Keratinocyte (primary cell): ENCODE measurements at regions not wholly inside any gene's neighbourhood (a gene's known extent, or its start where the extent isn't known, plus 50 kb on each side); places are given as distances from the start of the nearest gene placed in this dataset.

ENCODE experiments used
- CTCF ChIP-seq, 3 experiments: IDR thresholded peaks in 1 of 3; conservative IDR thresholded peaks in 1 of 3; optimal IDR thresholded peaks in 1 of 3; 2 replicates in 2 of 3; 3 replicates in 1 of 3; pipeline versions ENCODE3 to v1.5.1; 2011; ENCODE audit warnings: low read length in 3 of 3, mild to moderate bottlenecking in 3 of 3, moderate library complexity in 2 of 3, control low read depth in 1 of 3, inconsistent platforms in 1 of 3; ENCODE audit not compliant: insufficient read depth in 2 of 3; ENCODE audit errors: extremely low read depth in 1 of 3
- EZH2 ChIP-seq: IDR thresholded peaks from one replicate; pipeline ENCODE4 v1.6.1; 2012; ENCODE audit warnings: inconsistent platforms, mild to moderate bottlenecking, low read length, moderate library complexity

GRCh38 chr4:45539142-45539814, 584.6 kb downstream of the GABRG1 start:
- no peak for TF ChIP-seq CTCF (optimal IDR thresholded peaks at IDR 0.05 in 1 of 3, IDR thresholded peaks at IDR 0.05 in 1 of 3, conservative IDR thresholded peaks at IDR 0.05 in 1 of 3; ENCODE audit: extremely low read depth in 1 of 3, insufficient read depth in 2 of 3, low read length in 3 of 3)
- no peak for TF ChIP-seq EZH2
